SK-N-SH treated with all-trans-retinoic acid at 6 μM for 48 hours (cell line): ENCODE measurements at regions not wholly inside any gene's neighbourhood (a gene's known extent, or its start where the extent isn't known, plus 50 kb on each side); places are given as distances from the start of the nearest gene placed in this dataset.
"Not testable (repeated sequence)": the region's sequence is repeated elsewhere in the genome, so short reads cannot be mapped to it uniquely, and the experiment has no call there.

Experiments used
- ATAC-seq: fragments of 200-7000 bp; cut with Tn5 transposase; 3 replicates; pipeline ENCODE4 v1.9.1; 2020; ENCODE audit warnings: mild to moderate bottlenecking, moderate library complexity
- CSDC2 ChIP-seq: fragments of 250-450 bp; sonication (Bioruptor Pico); IDR thresholded peaks from 2 replicates; pipeline ENCODE4 v1.5.0; 2020; ENCODE audit warnings: mild to moderate bottlenecking, moderate library complexity
- ESRRG ChIP-seq: fragments of 250-450 bp; sonication (Bioruptor Pico); IDR thresholded peaks from 2 replicates; pipeline ENCODE4 v1.6.1; 2021; ENCODE audit warnings: mild to moderate bottlenecking
- GLIS3 ChIP-seq: fragments of 250-450 bp; sonication (Bioruptor Pico); IDR thresholded peaks from 2 replicates; pipeline ENCODE4 v1.5.0; 2020; ENCODE audit warnings: mild to moderate bottlenecking, moderate library complexity
- ISL1 ChIP-seq: fragments of 250-450 bp; sonication (Bioruptor Pico); IDR thresholded peaks from 2 replicates; pipeline ENCODE4 v2.1.2; 2022; ENCODE audit warnings: mild to moderate bottlenecking, moderate library complexity
- OSR1 ChIP-seq: fragments of 250-450 bp; sonication (Bioruptor Pico); IDR thresholded peaks from 2 replicates; pipeline ENCODE4 v1.8.0; 2022; ENCODE audit warnings: moderate library complexity, mild to moderate bottlenecking, inconsistent platforms
- PPARA ChIP-seq: fragments of 250-450 bp; sonication (Bioruptor Pico); IDR thresholded peaks from 2 replicates; pipeline ENCODE4 v1.5.0; 2020; ENCODE audit warnings: mild to moderate bottlenecking, borderline replicate concordance
- SNAI2 ChIP-seq: fragments of 250-450 bp; sonication (Bioruptor Pico); IDR thresholded peaks from 2 replicates; pipeline ENCODE4 v1.5.0; 2020; ENCODE audit warnings: mild to moderate bottlenecking, moderate library complexity
- TCF4 ChIP-seq: fragments of 250-450 bp; sonication (Bioruptor Pico); IDR thresholded peaks from 2 replicates; pipeline ENCODE4 v1.8.0; 2021; ENCODE audit warnings: mild to moderate bottlenecking, moderate library complexity, borderline replicate concordance
- ZC3H10 ChIP-seq: fragments of 250-450 bp; sonication (Bioruptor Pico); IDR thresholded peaks from 2 replicates; pipeline ENCODE4 v1.5.1; 2021; ENCODE audit warnings: mild to moderate bottlenecking, moderate library complexity
- ZFP3 ChIP-seq: fragments of 250-450 bp; sonication (Bioruptor Pico); IDR thresholded peaks from 2 replicates; pipeline ENCODE4 v1.5.0; 2020; ENCODE audit warnings: mild to moderate bottlenecking, moderate library complexity
- ZFP30 ChIP-seq: fragments of 450-650 bp; formaldehyde crosslinking; IDR thresholded peaks from 2 replicates; pipeline ENCODE4 v1.5.0; 2022; ENCODE audit warnings: mild to moderate bottlenecking, moderate library complexity
- ZNF70 ChIP-seq: fragments of 450-650 bp; formaldehyde crosslinking; IDR thresholded peaks from 2 replicates; pipeline ENCODE4 v1.5.0; 2020; ENCODE audit warnings: mild to moderate bottlenecking, moderate library complexity
- ZNF8 ChIP-seq: fragments of 450-650 bp; formaldehyde crosslinking; IDR thresholded peaks from 2 replicates; pipeline ENCODE4 v1.5.0; 2020; ENCODE audit warnings: mild to moderate bottlenecking, moderate library complexity
- TF ChIP-seq, protein P1 (sequence below): fragments of 250-450 bp; sonication (Bioruptor Pico); IDR thresholded peaks from 2 replicates; pipeline ENCODE4 v1.5.1; 2020; ENCODE audit warnings: low read depth, mild to moderate bottlenecking, moderate library complexity
- TF ChIP-seq, protein P2 (sequence below): fragments of 250-450 bp; sonication (Bioruptor Pico); IDR thresholded peaks from 2 replicates; pipeline ENCODE4 v1.8.0; 2021; ENCODE audit warnings: low read depth, mild to moderate bottlenecking, moderate library complexity, borderline replicate concordance
- TF ChIP-seq, protein P3 (sequence below): fragments of 250-450 bp; sonication (Bioruptor Pico); IDR thresholded peaks from 2 replicates; pipeline ENCODE4 v1.5.1; 2021; ENCODE audit warnings: mild to moderate bottlenecking, moderate library complexity
- TF ChIP-seq, protein P4 (sequence below): fragments of 250-450 bp; sonication (Bioruptor Pico); IDR thresholded peaks from 2 replicates; pipeline ENCODE4 v1.8.0; 2020; ENCODE audit warnings: mild to moderate bottlenecking, moderate library complexity, borderline replicate concordance

DNA sequence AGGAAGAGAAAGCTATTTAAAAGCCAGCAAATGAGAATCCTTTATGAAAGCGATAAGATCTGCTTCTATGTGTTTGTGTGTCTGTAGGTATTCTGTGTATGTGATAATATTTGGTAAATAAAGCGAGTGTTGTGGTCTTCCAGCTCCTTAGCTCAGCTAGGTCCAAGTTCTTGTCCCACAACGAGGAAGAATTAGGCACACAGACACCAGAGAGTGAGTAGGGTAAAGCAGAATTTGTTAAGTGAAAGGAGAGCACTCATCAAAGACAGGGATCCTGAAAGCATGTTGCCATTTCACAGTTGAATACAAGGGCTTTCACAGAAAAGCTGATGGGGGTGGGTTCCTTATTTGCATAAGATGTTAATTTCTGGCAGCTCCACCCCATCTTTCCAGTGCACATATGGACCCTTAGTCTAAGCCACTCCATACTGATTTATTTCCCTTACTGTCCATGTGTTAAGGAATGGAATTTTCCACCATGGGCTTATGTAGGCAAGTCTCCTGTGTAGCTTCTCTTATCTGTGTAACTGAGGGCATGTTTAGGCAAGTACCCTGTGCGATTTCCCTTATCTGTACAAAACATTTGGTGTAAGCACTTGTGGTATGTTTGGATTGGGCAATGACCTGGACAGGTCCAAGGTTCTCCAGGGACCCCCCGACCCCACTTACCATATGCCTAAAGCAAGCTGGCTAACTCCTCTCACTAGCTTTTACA, 165.9 kb upstream of the VIPR2 start:
- no peak for ATAC-seq
- TF ChIP-seq, protein P1, sequence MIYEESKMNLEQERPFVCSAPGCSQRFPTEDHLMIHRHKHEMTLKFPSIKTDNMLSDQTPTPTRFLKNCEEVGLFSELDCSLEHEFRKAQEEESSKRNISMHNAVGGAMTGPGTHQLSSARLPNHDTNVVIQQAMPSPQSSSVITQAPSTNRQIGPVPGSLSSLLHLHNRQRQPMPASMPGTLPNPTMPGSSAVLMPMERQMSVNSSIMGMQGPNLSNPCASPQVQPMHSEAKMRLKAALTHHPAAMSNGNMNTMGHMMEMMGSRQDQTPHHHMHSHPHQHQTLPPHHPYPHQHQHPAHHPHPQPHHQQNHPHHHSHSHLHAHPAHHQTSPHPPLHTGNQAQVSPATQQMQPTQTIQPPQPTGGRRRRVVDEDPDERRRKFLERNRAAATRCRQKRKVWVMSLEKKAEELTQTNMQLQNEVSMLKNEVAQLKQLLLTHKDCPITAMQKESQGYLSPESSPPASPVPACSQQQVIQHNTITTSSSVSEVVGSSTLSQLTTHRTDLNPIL, result no peak
- no peak for TF ChIP-seq OSR1
- no peak for TF ChIP-seq ZNF8
- TF ChIP-seq ESRRG (CRISPR knock-in tag), result no peak
- TF ChIP-seq ZNF70 (CRISPR knock-in tag), result no peak
- TF ChIP-seq TCF4 (CRISPR knock-in tag), result no peak
- no peak for TF ChIP-seq GLIS3 (CRISPR knock-in tag)
- no peak for TF ChIP-seq PPARA
- TF ChIP-seq ISL1 (CRISPR knock-in tag), result no peak
- TF ChIP-seq ZFP3 (CRISPR knock-in tag), result no peak
- no peak for TF ChIP-seq SNAI2 (CRISPR knock-in tag)
- no peak for TF ChIP-seq CSDC2 (CRISPR knock-in tag)
- TF ChIP-seq, protein P2, sequence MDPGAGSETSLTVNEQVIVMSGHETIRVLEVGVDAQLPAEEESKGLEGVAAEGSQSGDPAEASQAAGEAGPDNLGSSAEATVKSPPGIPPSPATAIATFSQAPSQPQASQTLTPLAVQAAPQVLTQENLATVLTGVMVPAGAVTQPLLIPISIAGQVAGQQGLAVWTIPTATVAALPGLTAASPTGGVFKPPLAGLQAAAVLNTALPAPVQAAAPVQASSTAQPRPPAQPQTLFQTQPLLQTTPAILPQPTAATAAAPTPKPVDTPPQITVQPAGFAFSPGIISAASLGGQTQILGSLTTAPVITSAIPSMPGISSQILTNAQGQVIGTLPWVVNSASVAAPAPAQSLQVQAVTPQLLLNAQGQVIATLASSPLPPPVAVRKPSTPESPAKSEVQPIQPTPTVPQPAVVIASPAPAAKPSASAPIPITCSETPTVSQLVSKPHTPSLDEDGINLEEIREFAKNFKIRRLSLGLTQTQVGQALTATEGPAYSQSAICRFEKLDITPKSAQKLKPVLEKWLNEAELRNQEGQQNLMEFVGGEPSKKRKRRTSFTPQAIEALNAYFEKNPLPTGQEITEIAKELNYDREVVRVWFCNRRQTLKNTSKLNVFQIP (CRISPR knock-in tag), result no peak

DNA sequence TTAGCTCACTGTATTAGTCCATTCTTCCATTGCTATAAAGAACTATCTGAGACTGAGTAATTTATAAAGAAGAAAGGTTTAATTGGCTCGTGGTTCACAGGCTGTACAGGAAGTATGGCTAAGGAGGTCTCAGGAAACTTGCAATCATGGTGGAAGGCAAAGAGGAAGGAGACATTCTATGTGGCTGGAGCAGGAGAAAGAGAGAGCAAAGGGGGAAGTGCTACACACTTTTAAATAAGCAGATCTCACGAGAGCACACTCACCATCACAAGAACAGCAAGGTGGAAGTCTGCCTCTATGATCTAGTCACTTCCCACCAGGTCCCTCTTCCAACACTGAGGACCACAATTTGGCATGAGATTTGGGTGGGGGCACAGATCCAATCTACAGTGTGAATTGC, 164.5 kb upstream of the VIPR2 start:
- not testable (repeated sequence) for ATAC-seq

DNA sequence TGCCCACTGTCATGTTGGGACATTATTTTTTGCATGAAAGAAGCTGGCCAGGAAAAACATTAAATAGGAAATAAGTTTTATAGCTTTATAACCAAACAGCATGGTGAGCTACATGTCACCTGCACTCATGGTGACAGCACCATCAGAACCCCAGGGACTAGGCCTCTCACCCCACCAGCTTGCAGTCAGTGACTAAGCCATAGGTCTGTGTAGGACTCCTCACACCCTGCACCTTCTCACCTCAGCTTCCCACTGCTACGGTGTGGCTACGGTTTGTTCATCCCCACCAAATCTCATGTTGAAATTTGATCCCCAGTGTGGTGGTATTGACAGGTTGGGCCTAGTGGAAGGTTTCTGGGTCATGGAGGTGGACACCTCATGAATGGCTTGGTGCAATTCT, 161.3 kb upstream of the VIPR2 start:
- no peak for TF ChIP-seq ZFP30 (CRISPR knock-in tag)
- no peak for TF ChIP-seq ESRRG (CRISPR knock-in tag)
- no peak for ATAC-seq

DNA sequence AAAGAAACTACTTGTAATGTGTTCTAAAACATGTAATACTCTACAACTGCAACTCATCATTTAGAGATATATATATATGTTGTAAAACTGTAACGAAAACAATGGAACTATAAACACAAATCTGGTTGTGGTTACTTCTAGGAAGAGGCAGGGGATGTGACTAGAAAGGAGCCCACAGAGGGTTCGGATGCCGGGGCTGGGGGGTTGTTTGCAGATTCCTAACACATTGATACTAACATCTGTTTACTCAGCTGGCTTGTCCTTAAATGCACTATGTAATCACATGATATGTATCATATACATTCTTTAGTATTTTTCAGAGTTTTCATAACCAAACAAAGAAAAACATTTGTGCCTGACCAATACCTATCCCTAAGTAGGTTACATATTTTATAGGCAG, 160.5 kb upstream of the VIPR2 start:
- not testable (repeated sequence) for ATAC-seq

DNA sequence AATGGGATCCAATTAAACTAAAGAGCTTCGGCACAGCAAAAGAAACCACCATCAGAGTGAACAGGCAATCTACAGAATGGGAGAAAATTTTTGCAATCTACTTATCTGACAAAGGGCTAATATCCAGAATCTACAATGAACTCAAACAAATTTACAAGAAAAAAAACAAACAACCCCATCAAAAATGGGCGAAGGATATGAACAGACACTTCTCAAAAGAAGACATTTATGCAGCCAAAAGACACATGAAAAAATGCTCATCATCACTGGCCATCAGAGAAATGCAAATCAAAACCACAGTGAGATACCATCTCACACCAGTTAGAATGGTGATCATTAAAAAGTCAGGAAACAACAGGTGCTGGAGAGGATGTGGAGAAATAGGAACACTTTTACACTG, 158.8 kb upstream of the VIPR2 start:
- not testable (repeated sequence) for ATAC-seq

DNA sequence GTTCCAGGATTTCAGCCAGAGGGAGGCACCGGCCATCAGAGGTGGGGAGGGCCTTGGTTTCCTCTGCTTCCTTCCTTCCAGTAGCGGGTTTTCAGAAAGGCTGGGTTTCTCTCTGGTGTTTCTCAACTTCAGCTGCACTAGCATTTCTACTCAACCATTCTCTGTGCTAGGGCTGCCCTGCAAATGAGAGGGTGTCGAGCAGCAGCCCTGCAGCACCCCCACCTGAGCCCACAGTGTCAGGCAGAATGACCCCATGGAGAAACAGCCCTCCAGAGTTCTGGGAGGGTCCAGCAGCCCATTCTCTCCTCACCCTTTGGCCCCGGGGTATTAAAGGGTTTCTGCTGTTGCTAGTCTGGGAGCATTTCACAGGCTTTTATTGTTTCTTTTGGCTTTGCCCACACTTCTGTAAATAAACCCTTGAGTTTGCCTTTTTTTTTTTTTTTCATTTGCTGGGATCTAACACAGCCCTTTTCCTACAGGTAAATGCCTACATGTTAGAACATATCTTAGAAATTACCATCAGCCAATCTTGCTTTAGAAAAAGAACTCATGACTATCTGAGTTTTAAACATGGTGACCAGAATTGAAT, 151.5 kb upstream of the VIPR2 start:
- TF ChIP-seq TCF4 (CRISPR knock-in tag), result no peak
- TF ChIP-seq, protein P3, sequence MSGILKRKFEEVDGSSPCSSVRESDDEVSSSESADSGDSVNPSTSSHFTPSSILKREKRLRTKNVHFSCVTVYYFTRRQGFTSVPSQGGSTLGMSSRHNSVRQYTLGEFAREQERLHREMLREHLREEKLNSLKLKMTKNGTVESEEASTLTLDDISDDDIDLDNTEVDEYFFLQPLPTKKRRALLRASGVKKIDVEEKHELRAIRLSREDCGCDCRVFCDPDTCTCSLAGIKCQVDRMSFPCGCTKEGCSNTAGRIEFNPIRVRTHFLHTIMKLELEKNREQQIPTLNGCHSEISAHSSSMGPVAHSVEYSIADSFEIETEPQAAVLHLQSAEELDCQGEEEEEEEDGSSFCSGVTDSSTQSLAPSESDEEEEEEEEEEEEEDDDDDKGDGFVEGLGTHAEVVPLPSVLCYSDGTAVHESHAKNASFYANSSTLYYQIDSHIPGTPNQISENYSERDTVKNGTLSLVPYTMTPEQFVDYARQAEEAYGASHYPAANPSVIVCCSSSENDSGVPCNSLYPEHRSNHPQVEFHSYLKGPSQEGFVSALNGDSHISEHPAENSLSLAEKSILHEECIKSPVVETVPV, result no peak
- TF ChIP-seq, protein P2 (CRISPR knock-in tag), result no peak
- ATAC-seq, result no peak

DNA sequence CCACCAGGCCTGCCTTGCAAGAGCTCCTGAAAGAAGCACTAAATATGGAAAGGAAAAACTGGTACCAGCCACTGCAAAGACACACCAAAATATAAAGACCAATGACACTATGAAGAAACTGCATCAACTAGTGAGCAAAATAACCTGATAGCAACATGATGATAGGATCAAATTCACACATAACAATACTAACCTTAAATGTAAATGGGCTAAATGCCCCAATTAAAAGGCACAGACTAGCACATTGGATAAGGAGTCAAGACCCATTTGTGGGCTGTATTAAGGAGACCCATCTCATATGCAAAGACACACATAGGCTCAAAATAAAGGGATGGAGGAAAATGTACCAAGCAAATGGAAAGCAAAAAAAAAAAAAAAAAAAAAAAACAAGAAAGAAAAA, 141.8 kb upstream of the VIPR2 start:
- not testable (repeated sequence) for ATAC-seq

DNA sequence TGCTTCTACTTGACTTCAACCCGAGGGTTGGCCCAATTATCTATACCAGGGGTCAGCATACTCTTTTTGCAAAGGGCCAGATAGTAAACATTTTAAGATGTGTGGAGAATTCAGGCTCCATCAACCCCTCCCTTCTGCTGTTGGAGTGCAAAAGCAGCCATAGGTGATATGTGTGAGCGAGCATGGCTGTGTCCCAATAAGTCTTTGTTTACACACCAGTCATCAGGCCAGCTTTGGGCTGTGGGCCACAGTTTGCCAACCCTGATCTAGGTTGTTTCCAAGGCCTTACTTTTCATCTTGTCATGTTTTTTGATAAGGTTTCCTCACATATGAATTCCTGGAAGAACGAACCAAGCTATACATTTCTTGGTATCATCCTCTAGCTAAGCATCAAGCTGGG, 136.9 kb upstream of the VIPR2 start:
- TF ChIP-seq ISL1 (CRISPR knock-in tag) (no peak), ZFP3 (CRISPR knock-in tag) (no peak), ZFP30 (CRISPR knock-in tag) (no peak), ZC3H10 (CRISPR knock-in tag) (no peak), ZNF70 (CRISPR knock-in tag) (no peak), CSDC2 (CRISPR knock-in tag) (no peak)
- TF ChIP-seq, protein P1, result no peak
- TF ChIP-seq, protein P4, sequence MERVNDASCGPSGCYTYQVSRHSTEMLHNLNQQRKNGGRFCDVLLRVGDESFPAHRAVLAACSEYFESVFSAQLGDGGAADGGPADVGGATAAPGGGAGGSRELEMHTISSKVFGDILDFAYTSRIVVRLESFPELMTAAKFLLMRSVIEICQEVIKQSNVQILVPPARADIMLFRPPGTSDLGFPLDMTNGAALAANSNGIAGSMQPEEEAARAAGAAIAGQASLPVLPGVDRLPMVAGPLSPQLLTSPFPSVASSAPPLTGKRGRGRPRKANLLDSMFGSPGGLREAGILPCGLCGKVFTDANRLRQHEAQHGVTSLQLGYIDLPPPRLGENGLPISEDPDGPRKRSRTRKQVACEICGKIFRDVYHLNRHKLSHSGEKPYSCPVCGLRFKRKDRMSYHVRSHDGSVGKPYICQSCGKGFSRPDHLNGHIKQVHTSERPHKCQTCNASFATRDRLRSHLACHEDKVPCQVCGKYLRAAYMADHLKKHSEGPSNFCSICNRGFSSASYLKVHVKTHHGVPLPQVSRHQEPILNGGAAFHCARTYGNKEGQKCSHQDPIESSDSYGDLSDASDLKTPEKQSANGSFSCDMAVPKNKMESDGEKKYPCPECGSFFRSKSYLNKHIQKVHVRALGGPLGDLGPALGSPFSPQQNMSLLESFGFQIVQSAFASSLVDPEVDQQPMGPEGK (CRISPR knock-in tag), result no peak
- TF ChIP-seq, protein P2 (CRISPR knock-in tag), result no peak
- ATAC-seq, result no peak
